Subcutaneous abdominal adipose tissue (tissue), 5 donors: ENCODE measurements at regions not wholly inside any gene's neighbourhood (a gene's known extent, or its start where the extent isn't known, plus 50 kb on each side); places are given as distances from the start of the nearest gene placed in this dataset.

ENCODE experiments used
- H3K27ac ChIP-seq: one replicate; pipeline ENCODE4 v1.7.0; 2013; ENCODE audit warnings: low read depth, mild to moderate bottlenecking, inconsistent platforms, low read length, moderate library complexity
- H3K27me3 ChIP-seq, 5 donors: one replicate each; pipeline ENCODE4 v1.7.0; 2013; ENCODE audit warnings: low read length in 5 of 5, inconsistent platforms in 1 of 5; ENCODE audit not compliant: control insufficient read depth in 5 of 5, insufficient read depth in 4 of 5
- H3K36me3 ChIP-seq, 5 donors: one replicate each; pipeline ENCODE4 v1.7.0; 2013; ENCODE audit warnings: low read length in 5 of 5; ENCODE audit not compliant: control insufficient read depth in 5 of 5, insufficient read depth in 5 of 5
- H3K4me1 ChIP-seq, 5 donors: one replicate each; pipeline ENCODE4 v1.7.0; 2013; ENCODE audit warnings: low read length in 5 of 5, mild to moderate bottlenecking in 3 of 5, moderate library complexity in 1 of 5; ENCODE audit not compliant: control insufficient read depth in 5 of 5, insufficient read depth in 5 of 5
- H3K4me3 ChIP-seq, 5 donors: one replicate each; pipeline ENCODE4 v1.7.0; 2013; ENCODE audit warnings: low read length in 5 of 5, low read depth in 1 of 5
- H3K9ac ChIP-seq, 5 donors: one replicate each; pipeline ENCODE4 v1.7.0; 2013; ENCODE audit warnings: low read length in 5 of 5, mild to moderate bottlenecking in 4 of 5, moderate library complexity in 3 of 5
- H3K9me3 ChIP-seq, 5 donors: one replicate each; pipeline ENCODE4 v1.7.0; 2013; ENCODE audit warnings: low read length in 5 of 5; ENCODE audit not compliant: control insufficient read depth in 5 of 5
- donor health status: healthy.
- donor health status: healthy.
- donor health status: healthy.
- donor health status: healthy.
- donor health status: healthy.

DNA sequence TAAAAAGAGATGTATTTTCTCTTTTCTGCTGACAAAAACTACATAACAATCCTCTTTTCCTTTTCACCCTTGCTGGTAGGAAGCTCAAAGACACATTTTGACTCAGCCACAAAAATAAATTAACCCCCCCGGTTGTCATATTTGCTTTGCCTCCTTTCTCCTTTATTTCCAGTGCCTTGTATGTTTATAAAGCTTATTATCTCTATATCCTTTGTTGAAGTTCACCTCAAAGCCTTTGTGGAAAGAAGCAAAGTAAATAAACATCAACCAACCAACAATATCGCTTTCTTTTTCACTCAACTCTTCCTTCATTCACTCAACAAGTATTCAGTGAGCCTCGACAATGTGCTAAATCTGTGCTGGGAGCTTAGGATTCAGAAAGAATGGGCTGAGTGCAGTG lies 276.5 kb upstream of the ID2 start:
- Histone ChIP-seq H3K4me3 (no peak overlapping the region), H3K27ac (no peak overlapping the region), H3K9ac (no peak overlapping the region), H3K9me3 (no peaks in the 10 kb centered on the region), H3K4me1 (peaks cover 3 to 15% (median 14%) of the 10 kb centered on the region in 5 donors), H3K36me3 (no peaks in the 10 kb centered on the region), H3K27me3 (no peaks in the 10 kb centered on the region)

DNA sequence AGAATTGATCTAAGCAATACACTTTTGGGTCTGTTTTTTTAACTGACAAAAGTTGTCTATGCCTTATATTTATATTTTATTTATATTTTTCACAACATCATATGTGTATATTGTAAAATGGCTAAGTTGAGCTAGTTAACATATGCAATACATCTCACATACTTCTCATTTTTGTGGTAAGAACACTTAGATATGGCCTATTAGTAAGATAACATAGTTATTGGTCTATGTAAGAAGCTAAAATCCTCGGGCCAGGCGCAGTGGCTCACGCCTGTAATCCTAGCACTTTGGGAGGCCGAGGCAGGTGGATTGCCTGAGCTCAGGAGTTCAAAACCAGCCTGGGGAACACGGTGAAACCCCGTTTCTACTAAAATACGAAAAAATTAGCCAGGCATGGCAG lies 275.6 kb upstream of the ID2 start:
- Histone ChIP-seq H3K36me3 (no peaks in the 10 kb centered on the region), H3K9me3 (no peaks in the 10 kb centered on the region), H3K27me3 (no peaks in the 10 kb centered on the region), H3K27ac (no peak overlapping the region), H3K9ac (no peak overlapping the region), H3K4me1 (peaks cover 3 to 19% (median 17%) of the 10 kb centered on the region in 5 donors), H3K4me3 (no peak overlapping the region)

DNA sequence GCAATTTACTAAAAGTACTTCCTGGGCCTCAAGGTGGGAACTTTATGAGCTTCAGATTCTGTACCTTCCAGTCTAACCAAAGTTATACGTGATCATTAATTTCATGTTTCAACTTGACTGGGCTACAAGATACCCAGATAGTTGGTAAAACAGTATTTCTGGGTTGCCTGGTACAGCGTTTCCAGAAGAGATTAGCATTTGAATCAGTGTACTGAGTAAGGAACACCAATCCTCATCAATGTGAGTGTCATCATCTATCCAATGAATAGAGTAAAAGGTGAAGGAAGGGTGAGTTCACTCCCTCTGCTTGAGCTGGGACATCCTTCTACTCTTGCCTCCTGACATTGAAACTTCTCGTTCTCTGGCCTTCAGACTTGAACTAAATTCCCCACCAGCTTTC lies 274.5 kb upstream of the ID2 start:
- Histone ChIP-seq H3K36me3 (no peaks in the 10 kb centered on the region), H3K4me1 (peaks cover 7 to 27% (median 25%) of the 10 kb centered on the region in 5 donors), H3K4me3 (no peak overlapping the region), H3K9me3 (no peaks in the 10 kb centered on the region), H3K27me3 (no peaks in the 10 kb centered on the region), H3K27ac (no peak overlapping the region), H3K9ac (no peak overlapping the region)

DNA sequence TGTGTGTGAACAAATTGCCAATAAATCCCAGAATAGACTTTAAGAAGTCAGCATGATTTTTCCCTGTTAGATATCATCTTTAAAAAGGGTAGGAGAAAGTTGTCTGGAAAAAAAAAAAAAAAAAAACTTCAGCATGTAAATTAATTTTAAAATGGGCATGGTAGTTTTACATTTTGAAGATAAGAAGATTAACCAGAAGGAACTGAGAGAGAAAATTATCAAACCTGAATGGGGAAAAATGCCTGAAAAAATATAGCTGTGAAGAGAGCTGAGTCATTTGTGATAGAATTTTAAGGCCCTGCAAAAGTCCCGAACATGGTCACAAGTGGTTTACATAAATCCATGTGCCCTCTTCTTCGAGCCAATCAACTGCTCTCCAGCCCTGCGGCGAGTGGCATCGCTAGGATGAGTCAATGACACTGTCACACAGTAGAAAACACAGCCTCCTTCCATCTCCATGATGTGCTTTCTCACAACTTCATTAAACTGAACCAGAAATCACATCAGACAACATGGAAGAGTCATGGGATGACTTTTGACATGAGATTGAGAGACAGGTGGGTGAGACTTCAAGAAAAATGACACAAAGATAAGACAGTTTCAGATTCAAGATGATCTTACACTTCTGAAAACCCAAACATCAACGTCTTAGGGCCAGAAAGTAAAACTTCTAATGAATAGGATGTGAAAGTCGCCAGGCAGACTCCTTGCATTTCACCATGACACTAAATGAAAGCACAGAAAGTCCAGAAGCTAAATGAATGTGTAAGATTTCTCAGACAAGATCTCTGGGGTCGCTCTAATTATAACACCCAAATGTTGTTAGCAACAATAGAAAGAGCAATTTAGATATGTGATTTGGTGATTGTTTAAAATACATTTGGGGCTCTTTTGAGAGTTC lies 273.0 kb upstream of the ID2 start:
- Histone ChIP-seq H3K27me3 (no peaks in the 10 kb centered on the region), H3K9ac (peak overlapping the region in 1 of 5 donors; percentile 32)

DNA sequence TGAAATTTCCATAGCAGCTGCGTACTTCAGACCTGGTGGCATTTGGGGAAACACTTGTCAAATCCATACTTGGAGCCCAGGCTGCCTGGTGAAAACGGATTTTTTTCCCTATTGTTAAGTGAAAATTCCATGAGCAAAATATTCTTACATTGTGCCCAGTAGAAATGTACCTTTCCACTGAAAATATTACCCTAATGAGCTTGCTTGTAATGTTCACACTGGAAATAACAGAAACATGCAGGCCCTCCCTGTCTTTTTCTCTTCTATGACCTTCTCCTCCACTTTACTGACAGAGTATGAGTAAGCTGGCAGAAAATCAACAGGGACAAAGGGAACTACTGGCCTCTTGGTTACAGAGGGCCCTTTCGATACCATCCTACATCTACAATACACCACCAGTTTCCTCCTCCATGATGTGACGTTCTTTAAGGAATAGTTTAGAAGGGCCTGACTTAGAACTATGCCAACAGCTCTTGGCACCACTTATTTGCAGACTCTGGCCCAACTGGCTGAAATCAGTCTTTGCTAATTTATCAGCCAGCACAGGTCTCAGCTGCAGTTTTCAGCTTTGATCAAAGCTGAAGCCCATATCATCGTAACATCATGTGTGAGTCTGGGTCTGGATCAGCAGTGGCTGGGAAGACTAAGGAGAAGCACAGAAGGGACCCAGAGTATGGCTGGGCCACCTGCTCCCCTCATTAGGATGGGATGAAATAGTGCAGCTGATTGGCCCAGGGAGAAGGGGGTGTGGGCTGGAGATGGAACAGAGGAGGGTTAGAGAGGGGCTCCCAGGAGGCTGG lies 272.2 kb upstream of the ID2 start:
- Histone ChIP-seq H3K27me3 (no peaks in the 10 kb centered on the region), H3K9me3 (no peaks in the 10 kb centered on the region), H3K27ac (peak overlapping the region; percentile 71), H3K36me3 (no peaks in the 10 kb centered on the region), H3K4me1 (peaks cover 13 to 43% (median 39%) of the 10 kb centered on the region in 5 donors), H3K4me3 (no peak overlapping the region), H3K9ac (peak overlapping the region in 1 of 5 donors; percentile 32)

More for the DNA sequence above, 273.0 kb upstream of the ID2 start:
- Histone ChIP-seq H3K4me1 (peaks cover 13 to 42% (median 39%) of the 10 kb centered on the region in 5 donors), H3K9me3 (no peaks in the 10 kb centered on the region), H3K4me3 (no peak overlapping the region), H3K36me3 (no peaks in the 10 kb centered on the region), H3K27ac (peak overlapping the region; percentile 71)

DNA sequence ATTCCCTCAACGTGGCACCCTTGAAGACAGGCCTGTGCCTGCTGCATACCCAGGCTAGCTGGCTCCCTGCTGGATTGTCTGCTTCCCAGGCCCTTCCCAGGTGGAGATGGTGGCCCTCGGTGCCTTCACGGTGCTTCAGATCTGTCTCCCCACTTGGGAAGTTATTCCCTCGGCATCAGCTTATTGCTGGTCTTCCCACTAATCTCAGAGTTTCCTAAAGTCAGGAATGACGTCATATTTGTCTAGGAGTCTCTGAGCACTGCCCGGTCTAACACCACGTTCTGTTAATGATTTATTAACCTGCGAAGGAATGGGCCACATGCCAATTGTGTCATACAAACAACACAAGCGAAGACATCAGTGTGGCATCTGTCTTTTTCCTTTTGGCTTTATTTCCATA lies 269.8 kb upstream of the ID2 start:
- Histone ChIP-seq H3K9me3 (no peaks in the 10 kb centered on the region), H3K9ac (peak overlapping the region in 4 of 5 donors; percentile 17 to 56 (median 42)), H3K27ac (peak overlapping the region; percentile 94), H3K4me3 (no peak overlapping the region), H3K4me1 (peaks cover 13 to 48% (median 46%) of the 10 kb centered on the region in 5 donors), H3K36me3 (no peaks in the 10 kb centered on the region), H3K27me3 (no peaks in the 10 kb centered on the region)

DNA sequence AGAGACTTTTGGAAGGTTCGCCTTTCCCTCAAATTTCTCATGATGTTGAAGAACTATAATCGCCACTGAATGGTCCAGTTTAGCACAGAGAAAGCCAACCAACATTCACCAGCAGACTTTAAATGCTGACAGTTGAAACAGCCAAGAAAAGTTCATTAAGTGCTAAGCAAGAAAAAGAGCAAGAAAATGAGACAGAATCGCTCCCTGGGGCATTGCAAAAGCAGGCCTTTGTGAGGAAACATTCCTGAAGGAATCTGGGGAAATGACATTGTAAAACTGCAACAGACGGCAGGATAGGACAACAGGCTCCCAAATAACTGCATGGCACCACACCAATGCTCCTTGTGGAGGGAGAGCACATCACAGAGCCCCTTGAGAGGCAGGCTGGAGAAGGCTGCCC lies 269.3 kb upstream of the ID2 start:
- Histone ChIP-seq H3K9me3 (no peaks in the 10 kb centered on the region), H3K36me3 (no peaks in the 10 kb centered on the region), H3K4me1 (peaks cover 13 to 48% (median 46%) of the 10 kb centered on the region in 5 donors), H3K27me3 (no peaks in the 10 kb centered on the region), H3K27ac (peak overlapping the region; percentile 94), H3K4me3 (peak overlapping the region in 1 of 5 donors; percentile 4), H3K9ac (peak overlapping the region in 4 of 5 donors; percentile 17 to 56 (median 42))

DNA sequence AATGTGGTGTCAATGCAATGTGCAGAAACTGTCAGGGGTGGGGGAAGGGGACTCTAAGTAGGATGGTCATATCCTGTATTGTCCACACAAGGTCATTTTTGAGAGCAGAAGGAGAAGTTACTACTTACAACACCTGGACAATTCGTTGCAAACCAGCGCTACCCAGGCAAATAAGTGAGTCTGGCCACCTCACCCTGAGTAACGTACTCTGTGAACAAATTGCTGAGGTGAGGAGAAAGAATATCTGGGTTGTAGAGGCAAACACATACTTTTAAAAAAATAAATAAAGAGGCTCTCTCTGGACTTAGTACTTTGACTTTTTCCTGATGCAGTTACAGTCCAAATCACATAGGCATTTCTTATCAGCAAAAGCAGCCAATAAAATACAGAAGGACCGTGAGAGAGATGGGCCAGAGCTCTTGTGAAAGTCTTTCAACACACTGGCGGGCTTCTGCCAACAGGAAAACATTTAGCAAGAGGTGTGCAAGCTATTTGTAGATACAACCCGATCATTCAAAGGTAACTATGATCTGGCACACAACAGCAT lies 268.2 kb upstream of the ID2 start:
- H3K27ac ChIP-seq: no peak overlapping the region
- H3K4me1 ChIP-seq: peaks cover 13 to 48% (median 46%) of the 10 kb centered on the region in 5 donors
- no peaks in the 10 kb centered on the region for H3K27me3 ChIP-seq
- H3K4me3 ChIP-seq: no peak overlapping the region
- H3K9me3 ChIP-seq: no peaks in the 10 kb centered on the region
- no peak overlapping the region for H3K9ac ChIP-seq
- no peaks in the 10 kb centered on the region for H3K36me3 ChIP-seq

DNA sequence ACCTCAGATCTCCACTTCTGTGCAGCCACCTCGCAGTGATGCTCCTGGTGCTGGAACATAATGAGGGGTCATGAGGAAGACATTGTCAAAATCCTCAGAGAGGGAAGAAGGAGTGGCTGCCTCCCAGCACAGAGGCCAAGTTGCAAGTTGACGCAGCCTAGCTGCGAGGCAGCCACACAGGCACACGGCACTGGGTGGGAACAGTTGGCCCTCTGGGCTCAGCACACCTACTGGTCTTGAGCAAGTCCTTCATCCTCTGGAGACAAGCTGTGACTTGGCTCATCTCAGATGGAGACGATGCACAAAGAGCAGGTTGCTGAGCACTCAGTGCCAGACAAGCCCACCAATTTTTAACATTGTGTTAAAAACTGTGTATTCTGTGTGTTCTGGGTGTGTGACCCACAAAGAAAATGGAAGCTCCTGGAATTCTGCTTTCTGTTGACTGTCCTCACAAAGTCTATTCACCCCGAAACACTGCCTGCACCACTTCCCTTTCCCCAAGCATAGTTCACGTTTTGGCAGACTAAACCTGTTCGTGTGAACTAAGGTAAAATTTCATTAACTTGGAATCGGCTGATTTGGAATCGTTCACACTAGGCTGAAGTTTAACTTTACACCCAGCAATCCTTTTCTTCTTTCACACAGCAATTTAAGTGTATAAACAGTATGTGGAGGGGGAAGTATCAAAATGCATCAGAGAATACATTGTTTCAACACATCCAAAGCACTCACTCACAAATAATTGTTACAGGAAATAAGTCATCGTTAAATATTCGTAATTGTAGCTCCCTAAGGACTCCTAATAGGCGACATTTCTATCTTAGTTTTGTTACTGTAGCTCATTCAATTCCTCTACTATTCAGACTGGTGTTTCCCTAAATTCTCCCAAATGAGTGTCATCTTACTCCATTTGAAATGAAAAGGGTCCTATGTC lies 266.6 kb upstream of the ID2 start:
- Histone ChIP-seq H3K27me3 (no peaks in the 10 kb centered on the region), H3K27ac (no peak overlapping the region), H3K36me3 (no peaks in the 10 kb centered on the region), H3K9me3 (no peaks in the 10 kb centered on the region), H3K4me3 (no peak overlapping the region), H3K4me1 (peaks cover 10 to 35% (median 33%) of the 10 kb centered on the region in 5 donors), H3K9ac (no peak overlapping the region)
